H1 (cell line): ENCODE measurements at regions not wholly inside any gene's neighbourhood (a gene's known extent, or its start where the extent isn't known, plus 50 kb on each side); places are given as distances from the start of the nearest gene placed in this dataset.

ENCODE experiments used
- ATF2 ChIP-seq: IDR thresholded peaks from 2 replicates; pipeline ENCODE4 v1.6.1; 2012; ENCODE audit warnings: low read length, inconsistent platforms
- CHD2 ChIP-seq: IDR thresholded peaks from 2 replicates; pipeline ENCODE4 v1.6.1; 2012; ENCODE audit warnings: low read length, improper control_type of control experiment
- CREB1 ChIP-seq: IDR thresholded peaks from 2 replicates; pipeline ENCODE4 v1.6.1; 2012; ENCODE audit warnings: inconsistent platforms
- MAFK ChIP-seq: IDR thresholded peaks from 2 replicates; pipeline ENCODE4 v1.6.1; 2012; ENCODE audit warnings: low read depth, mild to moderate bottlenecking, improper control_type of control experiment, low read length
- POLR2A ChIP-seq, 2 experiments: IDR thresholded peaks; 1 replicate in 1 of 2; 2 replicates in 1 of 2; pipeline ENCODE4 v1.6.1; 2011; ENCODE audit warnings: low read depth in 2 of 2, low read length in 2 of 2, mild to moderate bottlenecking in 2 of 2; ENCODE audit errors: control extremely low read depth in 1 of 2
- RAD21 ChIP-seq, 2 experiments: IDR thresholded peaks in 1 of 2; conservative IDR thresholded peaks in 1 of 2; 2 replicates each; pipeline ENCODE4 v1.6.1; 2011; ENCODE audit warnings: low read depth in 2 of 2, low read length in 2 of 2, improper control_type of control experiment in 1 of 2, inconsistent platforms in 1 of 2, mild to moderate bottlenecking in 1 of 2, moderate library complexity in 1 of 2
- RBBP5 ChIP-seq: IDR thresholded peaks from 2 replicates; pipeline ENCODE4 v1.7.1; 2012; ENCODE audit warnings: low read depth, mild to moderate bottlenecking, inconsistent platforms, low read length, moderate library complexity, borderline replicate concordance
- TCF12 ChIP-seq: IDR thresholded peaks from 2 replicates; pipeline ENCODE4 v1.6.1; 2011; ENCODE audit warnings: low read depth, mild to moderate bottlenecking, low read length

- TF ChIP-seq ATF2 (no peak), CREB1 (no peak), CHD2 (no peak), POLR2A (IDR thresholded peaks at IDR 0.05; ENCODE audit: control extremely low read depth in 1 of 2, low read depth in 2 of 2, low read length in 2 of 2) (no peak), RAD21 (IDR thresholded peaks at IDR 0.05 in 1 of 2, conservative IDR thresholded peaks at IDR 0.05 in 1 of 2; ENCODE audit: low read depth in 2 of 2, low read length in 2 of 2) (peak; percentile 94 to 95), TCF12 (no peak), MAFK (no peak), RBBP5 (no peak)
- TF ChIP-seq, all 59 proteins: peak for 3
Observed at GRCh38 chr6:141562851-141563763, 569.6 kb upstream of the GJE1 start (continued).
